ENCODE measurements at regions not wholly inside any gene's neighbourhood (a gene's known extent, or its start where the extent isn't known, plus 50 kb on each side); places are given as distances from the start of the nearest gene placed in this dataset.
"Not testable (repeated sequence)": the region's sequence is repeated elsewhere in the genome, so short reads cannot be mapped to it uniquely, and the experiment has no call there.

GRCh38 chr17:30727517-30727916 is 97.0 kb downstream of the CRLF3 start:
- TF ChIP-seq, protein P1, sequence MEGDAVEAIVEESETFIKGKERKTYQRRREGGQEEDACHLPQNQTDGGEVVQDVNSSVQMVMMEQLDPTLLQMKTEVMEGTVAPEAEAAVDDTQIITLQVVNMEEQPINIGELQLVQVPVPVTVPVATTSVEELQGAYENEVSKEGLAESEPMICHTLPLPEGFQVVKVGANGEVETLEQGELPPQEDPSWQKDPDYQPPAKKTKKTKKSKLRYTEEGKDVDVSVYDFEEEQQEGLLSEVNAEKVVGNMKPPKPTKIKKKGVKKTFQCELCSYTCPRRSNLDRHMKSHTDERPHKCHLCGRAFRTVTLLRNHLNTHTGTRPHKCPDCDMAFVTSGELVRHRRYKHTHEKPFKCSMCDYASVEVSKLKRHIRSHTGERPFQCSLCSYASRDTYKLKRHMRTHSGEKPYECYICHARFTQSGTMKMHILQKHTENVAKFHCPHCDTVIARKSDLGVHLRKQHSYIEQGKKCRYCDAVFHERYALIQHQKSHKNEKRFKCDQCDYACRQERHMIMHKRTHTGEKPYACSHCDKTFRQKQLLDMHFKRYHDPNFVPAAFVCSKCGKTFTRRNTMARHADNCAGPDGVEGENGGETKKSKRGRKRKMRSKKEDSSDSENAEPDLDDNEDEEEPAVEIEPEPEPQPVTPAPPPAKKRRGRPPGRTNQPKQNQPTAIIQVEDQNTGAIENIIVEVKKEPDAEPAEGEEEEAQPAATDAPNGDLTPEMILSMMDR (IDR thresholded peaks at IDR 0.05): not testable (repeated sequence)
- TF ChIP-seq POLR2A (IDR thresholded peaks at IDR 0.05): not testable (repeated sequence)
